ENCODE measurements at regions not wholly inside any gene's neighbourhood (a gene's known extent, or its start where the extent isn't known, plus 50 kb on each side); places are given as distances from the start of the nearest gene placed in this dataset.

- no peak for TF ChIP-seq CTCF (conservative IDR thresholded peaks at IDR 0.05; ENCODE audit: low read depth, low read length)
- TF ChIP-seq BHLHE40 (IDR thresholded peaks at IDR 0.05; ENCODE audit: low read depth, low read length): no peak
- TF ChIP-seq MAFK (IDR thresholded peaks at IDR 0.05; ENCODE audit: low read depth, low read length): no peak
- TF ChIP-seq POLR2A (IDR thresholded peaks at IDR 0.05; ENCODE audit: low read depth, low read length): no peak
- no peak for TF ChIP-seq SMC3 (IDR thresholded peaks at IDR 0.05; ENCODE audit: low read depth, low read length)
- no peak for TF ChIP-seq USF2 (IDR thresholded peaks at IDR 0.05; ENCODE audit: low read depth, low read length)
- TF ChIP-seq RFX5 (IDR thresholded peaks at IDR 0.05; ENCODE audit: low read depth, low read length): no peak
- TF ChIP-seq CEBPB (IDR thresholded peaks at IDR 0.05; ENCODE audit: low read depth, low read length): no peak
- no peak for TF ChIP-seq FOS (IDR thresholded peaks at IDR 0.05; ENCODE audit: low read depth, low read length)
- TF ChIP-seq RAD21 (IDR thresholded peaks at IDR 0.05; ENCODE audit: low read length): no peak
- no peak for TF ChIP-seq ELK1 (IDR thresholded peaks at IDR 0.05; ENCODE audit: borderline replicate concordance, low read depth, low read length)
- TF ChIP-seq MXI1 (IDR thresholded peaks at IDR 0.05; ENCODE audit: borderline replicate concordance, low read depth, low read length): no peak
Observed at GRCh38 chr1:178587975-178588374, 75.1 kb downstream of the TEX35 start.
